ENCODE measurements at regions not wholly inside any gene's neighbourhood (a gene's known extent, or its start where the extent isn't known, plus 50 kb on each side); places are given as distances from the start of the nearest gene placed in this dataset.

DNA sequence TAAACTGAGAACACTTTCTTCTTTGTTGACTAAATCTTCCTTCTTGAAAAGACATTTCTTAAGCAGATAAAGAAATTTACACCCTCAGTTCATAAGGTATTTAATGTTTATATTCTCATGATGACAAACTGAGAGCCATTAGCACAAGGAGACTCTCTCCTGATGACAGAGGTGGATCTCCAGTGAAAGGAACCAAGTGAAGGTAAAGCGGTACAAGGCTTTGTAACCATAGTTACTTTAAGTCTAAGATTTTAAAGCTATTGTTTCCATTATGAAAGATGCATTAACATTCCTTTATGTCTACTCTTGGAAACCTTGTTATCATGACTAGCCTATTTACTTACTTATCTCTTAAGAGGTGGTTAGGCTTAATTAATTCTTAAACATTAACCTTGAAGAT is 737.1 kb downstream of the MECOM start:
- Histone ChIP-seq H3K4me1 (ENCODE audit: control insufficient read depth in 5 of 5, insufficient read depth in 5 of 5, low read length in 5 of 5) (no peaks in the 10 kb centered on the region), H3K27me3 (ENCODE audit: control insufficient read depth in 5 of 5, insufficient read depth in 4 of 5, low read length in 5 of 5) (no peaks in the 10 kb centered on the region), H3K9me3 (ENCODE audit: control insufficient read depth in 5 of 5, low read length in 5 of 5) (no peaks in the 10 kb centered on the region), H3K9ac (ENCODE audit: low read length in 5 of 5) (no peak overlapping the region), H3K27ac (ENCODE audit: low read depth, low read length) (no peak overlapping the region), H3K36me3 (ENCODE audit: control insufficient read depth in 5 of 5, insufficient read depth in 5 of 5, low read length in 5 of 5) (peaks cover 0 to 3% (median 0%) of the 10 kb centered on the region in 5 donors), H3K4me3 (ENCODE audit: low read depth in 1 of 5, low read length in 5 of 5) (no peak overlapping the region)

GRCh38 chr3:168925568-168925967 is 737.9 kb downstream of the MECOM start:
- H3K9ac ChIP-seq (ENCODE audit: low read length in 5 of 5), result no peak overlapping the region
- H3K4me3 ChIP-seq (ENCODE audit: low read depth in 1 of 5, low read length in 5 of 5), result no peak overlapping the region
- no peak overlapping the region for H3K27ac ChIP-seq (ENCODE audit: low read depth, low read length)
- H3K36me3 ChIP-seq (ENCODE audit: control insufficient read depth in 5 of 5, insufficient read depth in 5 of 5, low read length in 5 of 5), result peaks cover 0 to 3% (median 0%) of the 10 kb centered on the region in 5 donors
- no peaks in the 10 kb centered on the region for H3K4me1 ChIP-seq (ENCODE audit: control insufficient read depth in 5 of 5, insufficient read depth in 5 of 5, low read length in 5 of 5)
- no peaks in the 10 kb centered on the region for H3K27me3 ChIP-seq (ENCODE audit: control insufficient read depth in 5 of 5, insufficient read depth in 4 of 5, low read length in 5 of 5)
- H3K9me3 ChIP-seq (ENCODE audit: control insufficient read depth in 5 of 5, low read length in 5 of 5), result no peaks in the 10 kb centered on the region

DNA sequence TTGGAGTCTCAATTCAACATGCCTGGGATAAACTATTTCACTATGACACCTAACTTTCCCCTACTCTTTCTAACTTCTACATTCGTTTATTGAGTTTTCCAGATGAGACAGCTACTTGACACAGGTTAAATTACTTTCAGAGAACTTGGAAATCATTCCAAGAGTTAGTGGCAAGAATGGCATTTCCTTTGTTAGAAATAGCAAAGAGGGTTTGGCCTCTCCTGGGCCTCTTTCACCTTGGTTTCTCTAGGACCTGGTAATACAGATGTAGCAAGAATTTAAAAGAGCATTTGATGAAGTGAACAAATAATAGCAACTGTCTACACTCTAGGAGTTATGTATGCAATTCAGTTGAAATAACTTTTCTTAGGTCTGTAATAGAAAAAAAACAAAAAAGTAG is 748.9 kb downstream of the MECOM start:
- H3K27ac ChIP-seq (ENCODE audit: low read depth, low read length), result no peak overlapping the region
- H3K27me3 ChIP-seq (ENCODE audit: control insufficient read depth in 5 of 5, insufficient read depth in 4 of 5, low read length in 5 of 5), result no peaks in the 10 kb centered on the region
- H3K9me3 ChIP-seq (ENCODE audit: control insufficient read depth in 5 of 5, low read length in 5 of 5), result no peaks in the 10 kb centered on the region
- H3K36me3 ChIP-seq (ENCODE audit: control insufficient read depth in 5 of 5, insufficient read depth in 5 of 5, low read length in 5 of 5), result no peaks in the 10 kb centered on the region
- H3K4me3 ChIP-seq (ENCODE audit: low read depth in 1 of 5, low read length in 5 of 5), result no peak overlapping the region
- H3K9ac ChIP-seq (ENCODE audit: low read length in 5 of 5), result no peak overlapping the region
- H3K4me1 ChIP-seq (ENCODE audit: control insufficient read depth in 5 of 5, insufficient read depth in 5 of 5, low read length in 5 of 5), result no peaks in the 10 kb centered on the region

DNA sequence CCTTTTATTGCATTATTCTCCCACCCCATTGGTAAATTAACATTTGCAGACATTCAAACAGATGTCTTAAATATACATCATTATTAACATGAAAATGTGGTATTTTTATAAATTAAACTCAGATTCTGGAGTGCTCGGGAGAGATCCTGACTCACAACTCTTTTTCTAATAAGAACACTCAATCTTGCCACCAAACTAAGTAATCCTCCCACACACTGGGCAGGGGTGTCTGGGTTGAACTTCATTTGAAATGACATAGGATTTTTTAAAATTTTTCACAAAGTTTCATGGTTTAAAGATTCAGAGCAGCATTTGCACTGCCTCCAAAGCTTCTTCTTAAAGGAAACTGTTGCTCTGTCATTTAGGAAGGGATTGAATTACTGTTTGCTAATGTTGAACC is 754.3 kb downstream of the MECOM start:
- Histone ChIP-seq H3K4me1 (ENCODE audit: control insufficient read depth in 5 of 5, insufficient read depth in 5 of 5, low read length in 5 of 5) (no peaks in the 10 kb centered on the region), H3K9ac (ENCODE audit: low read length in 5 of 5) (no peak overlapping the region), H3K4me3 (ENCODE audit: low read depth in 1 of 5, low read length in 5 of 5) (no peak overlapping the region), H3K27ac (ENCODE audit: low read depth, low read length) (no peak overlapping the region), H3K27me3 (ENCODE audit: control insufficient read depth in 5 of 5, insufficient read depth in 4 of 5, low read length in 5 of 5) (no peaks in the 10 kb centered on the region), H3K9me3 (ENCODE audit: control insufficient read depth in 5 of 5, low read length in 5 of 5) (no peaks in the 10 kb centered on the region), H3K36me3 (ENCODE audit: control insufficient read depth in 5 of 5, insufficient read depth in 5 of 5, low read length in 5 of 5) (no peaks in the 10 kb centered on the region)

DNA sequence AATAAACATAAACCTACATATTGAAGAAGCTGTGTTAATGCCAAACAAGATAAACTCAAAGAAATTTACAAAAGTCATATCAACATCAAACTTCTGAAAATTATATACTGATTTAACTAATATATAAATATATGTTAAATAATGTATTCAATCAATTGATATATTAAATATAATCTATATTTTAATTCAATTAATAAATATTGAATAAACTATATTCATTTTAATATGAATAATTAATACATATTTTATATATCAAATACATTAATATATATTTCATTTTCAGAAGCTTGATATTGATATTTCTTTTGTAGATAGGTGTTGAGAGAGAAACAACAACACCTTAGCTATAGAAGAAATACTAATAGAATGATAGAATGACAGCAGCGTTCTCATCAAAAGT is 768.1 kb downstream of the MECOM start:
- Histone ChIP-seq H3K9ac (ENCODE audit: low read length in 5 of 5) (no peak overlapping the region), H3K27me3 (ENCODE audit: control insufficient read depth in 5 of 5, insufficient read depth in 4 of 5, low read length in 5 of 5) (no peaks in the 10 kb centered on the region), H3K27ac (ENCODE audit: low read depth, low read length) (no peak overlapping the region), H3K9me3 (ENCODE audit: control insufficient read depth in 5 of 5, low read length in 5 of 5) (peaks cover 0 to 3% (median 0%) of the 10 kb centered on the region in 5 donors), H3K36me3 (ENCODE audit: control insufficient read depth in 5 of 5, insufficient read depth in 5 of 5, low read length in 5 of 5) (no peaks in the 10 kb centered on the region), H3K4me1 (ENCODE audit: control insufficient read depth in 5 of 5, insufficient read depth in 5 of 5, low read length in 5 of 5) (no peaks in the 10 kb centered on the region), H3K4me3 (ENCODE audit: low read depth in 1 of 5, low read length in 5 of 5) (no peak overlapping the region)

DNA sequence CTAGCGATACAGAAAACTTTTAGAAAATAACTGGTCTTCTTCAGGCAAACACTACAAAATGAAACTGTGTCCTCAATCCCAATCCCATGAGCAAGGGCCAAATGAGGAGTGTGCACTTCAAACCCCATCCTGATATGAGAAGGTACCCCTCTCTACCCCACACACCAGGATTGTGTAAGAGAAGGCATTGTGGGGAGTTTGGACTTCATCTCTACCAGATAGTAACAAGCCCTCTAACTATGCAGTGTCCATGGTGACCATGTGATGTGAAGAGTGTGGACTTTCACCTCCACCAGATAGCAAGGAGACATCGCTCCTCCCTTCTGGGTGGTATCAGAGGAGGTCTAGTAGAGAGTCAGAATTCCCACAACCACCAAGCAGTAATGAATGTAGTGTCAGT is 769.3 kb downstream of the MECOM start:
- Histone ChIP-seq H3K4me3 (ENCODE audit: low read depth in 1 of 5, low read length in 5 of 5) (no peak overlapping the region), H3K27ac (ENCODE audit: low read depth, low read length) (no peak overlapping the region), H3K9ac (ENCODE audit: low read length in 5 of 5) (no peak overlapping the region), H3K36me3 (ENCODE audit: control insufficient read depth in 5 of 5, insufficient read depth in 5 of 5, low read length in 5 of 5) (no peaks in the 10 kb centered on the region), H3K4me1 (ENCODE audit: control insufficient read depth in 5 of 5, insufficient read depth in 5 of 5, low read length in 5 of 5) (no peaks in the 10 kb centered on the region), H3K9me3 (ENCODE audit: control insufficient read depth in 5 of 5, low read length in 5 of 5) (peaks cover 0 to 3% (median 0%) of the 10 kb centered on the region in 5 donors), H3K27me3 (ENCODE audit: control insufficient read depth in 5 of 5, insufficient read depth in 4 of 5, low read length in 5 of 5) (no peaks in the 10 kb centered on the region)

GRCh38 chr3:168889666-168890065 is 773.8 kb downstream of the MECOM start:
- Histone ChIP-seq H3K4me3 (ENCODE audit: low read depth in 1 of 5, low read length in 5 of 5) (no peak overlapping the region), H3K9ac (ENCODE audit: low read length in 5 of 5) (no peak overlapping the region), H3K36me3 (ENCODE audit: control insufficient read depth in 5 of 5, insufficient read depth in 5 of 5, low read length in 5 of 5) (no peaks in the 10 kb centered on the region), H3K27me3 (ENCODE audit: control insufficient read depth in 5 of 5, insufficient read depth in 4 of 5, low read length in 5 of 5) (no peaks in the 10 kb centered on the region), H3K9me3 (ENCODE audit: control insufficient read depth in 5 of 5, low read length in 5 of 5) (no peaks in the 10 kb centered on the region), H3K27ac (ENCODE audit: low read depth, low read length) (no peak overlapping the region), H3K4me1 (ENCODE audit: control insufficient read depth in 5 of 5, insufficient read depth in 5 of 5, low read length in 5 of 5) (peaks cover 0 to under 1% (median under 1%) of the 10 kb centered on the region in 5 donors)

- H3K27ac ChIP-seq (ENCODE audit: low read depth, low read length), result no peak overlapping the region
- no peaks in the 10 kb centered on the region for H3K9me3 ChIP-seq (ENCODE audit: control insufficient read depth in 5 of 5, low read length in 5 of 5)
- H3K36me3 ChIP-seq (ENCODE audit: control insufficient read depth in 5 of 5, insufficient read depth in 5 of 5, low read length in 5 of 5), result no peaks in the 10 kb centered on the region
- no peak overlapping the region for H3K4me3 ChIP-seq (ENCODE audit: low read depth in 1 of 5, low read length in 5 of 5)
- peaks cover 0 to 6% (median 4%) of the 10 kb centered on the region in 5 donors for H3K4me1 ChIP-seq (ENCODE audit: control insufficient read depth in 5 of 5, insufficient read depth in 5 of 5, low read length in 5 of 5)
- H3K9ac ChIP-seq (ENCODE audit: low read length in 5 of 5), result no peak overlapping the region
- no peaks in the 10 kb centered on the region for H3K27me3 ChIP-seq (ENCODE audit: control insufficient read depth in 5 of 5, insufficient read depth in 4 of 5, low read length in 5 of 5)
Measured at GRCh38 chr3:168888781-168889180, 774.7 kb downstream of the MECOM start.

GRCh38 chr3:168885028-168885427 is 778.5 kb downstream of the MECOM start:
- peaks cover 0 to 6% (median 4%) of the 10 kb centered on the region in 5 donors for H3K4me1 ChIP-seq (ENCODE audit: control insufficient read depth in 5 of 5, insufficient read depth in 5 of 5, low read length in 5 of 5)
- H3K9ac ChIP-seq (ENCODE audit: low read length in 5 of 5), result no peak overlapping the region
- no peaks in the 10 kb centered on the region for H3K9me3 ChIP-seq (ENCODE audit: control insufficient read depth in 5 of 5, low read length in 5 of 5)
- no peak overlapping the region for H3K27ac ChIP-seq (ENCODE audit: low read depth, low read length)
- H3K4me3 ChIP-seq (ENCODE audit: low read depth in 1 of 5, low read length in 5 of 5), result no peak overlapping the region
- H3K36me3 ChIP-seq (ENCODE audit: control insufficient read depth in 5 of 5, insufficient read depth in 5 of 5, low read length in 5 of 5), result no peaks in the 10 kb centered on the region
- no peaks in the 10 kb centered on the region for H3K27me3 ChIP-seq (ENCODE audit: control insufficient read depth in 5 of 5, insufficient read depth in 4 of 5, low read length in 5 of 5)

DNA sequence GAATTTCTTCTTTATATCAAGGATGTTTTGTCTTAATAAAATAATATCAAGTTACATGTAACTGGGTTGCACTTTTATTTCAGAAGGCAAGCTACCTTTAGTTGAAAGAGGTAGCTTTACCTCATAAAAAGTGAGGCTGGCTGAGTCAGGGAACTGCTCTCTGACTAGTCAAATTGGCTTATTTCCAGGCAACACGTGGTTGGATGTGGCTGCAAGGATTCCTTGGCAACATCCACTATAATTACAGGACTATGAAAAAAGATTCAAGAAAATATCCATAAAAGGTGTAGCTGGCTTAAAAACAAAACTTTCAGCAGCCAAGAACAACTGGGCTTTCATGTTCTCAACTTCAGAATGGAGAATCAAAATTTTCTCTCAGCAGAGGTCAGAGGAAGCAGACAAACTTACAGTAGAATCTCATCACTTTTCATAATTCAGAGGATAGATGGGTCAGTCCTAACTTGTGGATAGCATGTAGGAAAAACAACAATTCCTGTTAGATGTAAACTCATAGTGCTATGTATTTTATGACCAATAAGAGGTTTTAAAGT is 779.1 kb downstream of the MECOM start:
- H3K4me1 ChIP-seq (ENCODE audit: control insufficient read depth in 5 of 5, insufficient read depth in 5 of 5, low read length in 5 of 5), result peaks cover 0 to 6% (median 4%) of the 10 kb centered on the region in 5 donors
- H3K4me3 ChIP-seq (ENCODE audit: low read depth in 1 of 5, low read length in 5 of 5), result no peak overlapping the region
- H3K27me3 ChIP-seq (ENCODE audit: control insufficient read depth in 5 of 5, insufficient read depth in 4 of 5, low read length in 5 of 5), result no peaks in the 10 kb centered on the region
- H3K27ac ChIP-seq (ENCODE audit: low read depth, low read length), result no peak overlapping the region
- no peak overlapping the region for H3K9ac ChIP-seq (ENCODE audit: low read length in 5 of 5)
- H3K9me3 ChIP-seq (ENCODE audit: control insufficient read depth in 5 of 5, low read length in 5 of 5), result no peaks in the 10 kb centered on the region
- H3K36me3 ChIP-seq (ENCODE audit: control insufficient read depth in 5 of 5, insufficient read depth in 5 of 5, low read length in 5 of 5), result no peaks in the 10 kb centered on the region

- peaks cover 0 to 6% (median 4%) of the 10 kb centered on the region in 5 donors for H3K4me1 ChIP-seq (ENCODE audit: control insufficient read depth in 5 of 5, insufficient read depth in 5 of 5, low read length in 5 of 5)
- H3K36me3 ChIP-seq (ENCODE audit: control insufficient read depth in 5 of 5, insufficient read depth in 5 of 5, low read length in 5 of 5), result no peaks in the 10 kb centered on the region
- no peak overlapping the region for H3K9ac ChIP-seq (ENCODE audit: low read length in 5 of 5)
- no peaks in the 10 kb centered on the region for H3K9me3 ChIP-seq (ENCODE audit: control insufficient read depth in 5 of 5, low read length in 5 of 5)
- no peak overlapping the region for H3K4me3 ChIP-seq (ENCODE audit: low read depth in 1 of 5, low read length in 5 of 5)
- H3K27ac ChIP-seq (ENCODE audit: low read depth, low read length), result no peak overlapping the region
- no peaks in the 10 kb centered on the region for H3K27me3 ChIP-seq (ENCODE audit: control insufficient read depth in 5 of 5, insufficient read depth in 4 of 5, low read length in 5 of 5)
Measured at GRCh38 chr3:168883145-168883544, 780.4 kb downstream of the MECOM start.
